Astrocyte (in vitro differentiated cells and primary cell): ENCODE measurements at regions not wholly inside any gene's neighbourhood (a gene's known extent, or its start where the extent isn't known, plus 50 kb on each side); places are given as distances from the start of the nearest gene placed in this dataset.

ENCODE experiments used
- DNase-seq: peaks from one replicate; pipeline ENCODE4 v3.0.0-alpha.2; 2010; ENCODE audit warnings: low read depth
- FAIRE-seq: peaks from 2 replicates; lab custom pipeline; 2011; peaks lifted over from hg19 to GRCh38; lab: Jason Lieb, UNC
- H2AFZ ChIP-seq: 2 replicates; pipeline ENCODE4 v1.6.0; 2012; ENCODE audit warnings: low read depth, low read length, inconsistent platforms
- H3K27ac ChIP-seq: 2 replicates; pipeline ENCODE4 v1.5.1; 2011; ENCODE audit warnings: low read depth, low read length, inconsistent platforms
- H3K27me3 ChIP-seq: 2 replicates; pipeline ENCODE4 v1.6.0; 2011; ENCODE audit warnings: low read length, inconsistent platforms; ENCODE audit not compliant: insufficient read depth
- H3K36me3 ChIP-seq: 2 replicates; pipeline ENCODE4 v1.5.1; 2011; ENCODE audit warnings: low read length, inconsistent platforms; ENCODE audit not compliant: insufficient read depth
- H3K4me1 ChIP-seq: 2 replicates; pipeline ENCODE4 v1.5.1; 2011; ENCODE audit warnings: low read length, inconsistent platforms; ENCODE audit not compliant: insufficient read depth
- H3K4me2 ChIP-seq: 2 replicates; pipeline ENCODE4 v1.6.0; 2012; ENCODE audit warnings: low read length, inconsistent platforms
- H3K4me3 ChIP-seq: 2 replicates; pipeline ENCODE4 v1.5.1; 2011; ENCODE audit warnings: low read depth, mild to moderate bottlenecking, low read length, inconsistent platforms; ENCODE audit not compliant: insufficient read depth
- H3K79me2 ChIP-seq: 2 replicates; pipeline ENCODE4 v1.6.0; 2012; ENCODE audit warnings: mild to moderate bottlenecking, low read length, inconsistent platforms; ENCODE audit not compliant: insufficient read depth
- H3K9ac ChIP-seq: 2 replicates; pipeline ENCODE4 v1.6.0; 2012; ENCODE audit warnings: mild to moderate bottlenecking, low read length, inconsistent platforms
- H3K9me3 ChIP-seq: 2 replicates; pipeline ENCODE4 v1.5.1; 2012; ENCODE audit warnings: low read depth, mild to moderate bottlenecking, low read length, inconsistent platforms; ENCODE audit not compliant: insufficient read depth
- H4K20me1 ChIP-seq: 2 replicates; pipeline ENCODE4 v1.6.0; 2012; ENCODE audit warnings: low read length, inconsistent platforms; ENCODE audit not compliant: insufficient read depth
- H3K27ac Mint-ChIP-seq: one replicate; pipeline ENCODE4 v1.8.0; 2021; ENCODE audit warnings: mild to moderate bottlenecking, mixed read lengths; ENCODE audit not compliant: unreplicated experiment
- H3K27me3 Mint-ChIP-seq: one replicate; pipeline ENCODE4 v1.8.0; 2021; ENCODE audit warnings: low read depth, mixed read lengths; ENCODE audit not compliant: unreplicated experiment
- H3K36me3 Mint-ChIP-seq: one replicate; pipeline ENCODE4 v1.8.0; 2021; ENCODE audit warnings: low read depth, mixed read lengths; ENCODE audit not compliant: unreplicated experiment
- H3K4me1 Mint-ChIP-seq: one replicate; pipeline ENCODE4 v1.8.0; 2021; ENCODE audit warnings: low read depth, mixed read lengths; ENCODE audit not compliant: unreplicated experiment
- H3K4me3 Mint-ChIP-seq: one replicate; pipeline ENCODE4 v1.8.0; 2021; ENCODE audit warnings: mild to moderate bottlenecking, moderate library complexity, mixed read lengths; ENCODE audit not compliant: unreplicated experiment
- H3K9me3 Mint-ChIP-seq: one replicate; pipeline ENCODE4 v1.8.0; 2021; ENCODE audit warnings: mild to moderate bottlenecking, mixed read lengths; ENCODE audit not compliant: unreplicated experiment
- CTCF ChIP-seq: IDR thresholded peaks from 2 replicates; pipeline ENCODE4 v1.5.1; 2011; ENCODE audit warnings: low read depth, mild to moderate bottlenecking, inconsistent platforms, low read length, moderate library complexity; ENCODE audit not compliant: insufficient read depth
- EZH2 ChIP-seq: IDR thresholded peaks from 2 replicates; pipeline ENCODE4 v1.6.1; 2012; ENCODE audit warnings: mild to moderate bottlenecking, low read length, inconsistent platforms; ENCODE audit not compliant: insufficient read depth

- Histone ChIP-seq H2AFZ (no peak overlapping the region), H3K27ac (no peak overlapping the region), H3K9ac (no peak overlapping the region), H3K4me3 (no peak overlapping the region), H3K4me1 (no peaks in the 10 kb centered on the region), H3K4me2 (peak overlapping the region; percentile 0), H4K20me1 (no peaks in the 10 kb centered on the region), H3K36me3 (no peaks in the 10 kb centered on the region), H3K9me3 (no peaks in the 10 kb centered on the region), H3K27me3 (no peaks in the 10 kb centered on the region), H3K79me2 (no peaks in the 10 kb centered on the region)
- Mint-ChIP-seq H3K9me3 (peaks cover 4% of the 10 kb centered on the region), H3K4me3 (no peak overlapping the region), H3K27me3 (no peaks in the 10 kb centered on the region), H3K36me3 (no peaks in the 10 kb centered on the region), H3K4me1 (peaks cover 2% of the 10 kb centered on the region), H3K27ac (no peak overlapping the region)
- no peak for DNase-seq
- FAIRE-seq: peak; percentile 29
- TF ChIP-seq EZH2: no peak
- TF ChIP-seq CTCF: no peak
Measured at GRCh38 chr1:185427264-185427663, 110.2 kb upstream of the IVNS1ABP start.

- no peak for TF ChIP-seq CTCF
- Histone ChIP-seq H3K4me3 (no peak overlapping the region), H3K9me3 (no peaks in the 10 kb centered on the region), H2AFZ (no peak overlapping the region), H3K27me3 (no peaks in the 10 kb centered on the region), H3K4me1 (no peaks in the 10 kb centered on the region), H3K79me2 (no peaks in the 10 kb centered on the region), H3K27ac (no peak overlapping the region), H3K36me3 (no peaks in the 10 kb centered on the region), H4K20me1 (no peaks in the 10 kb centered on the region), H3K9ac (no peak overlapping the region), H3K4me2 (peak overlapping the region; percentile 0)
- no peaks in the 10 kb centered on the region for H3K36me3 Mint-ChIP-seq
- H3K27ac Mint-ChIP-seq: no peak overlapping the region
- H3K4me1 Mint-ChIP-seq: peaks cover 2% of the 10 kb centered on the region
- no peak overlapping the region for H3K4me3 Mint-ChIP-seq
- peaks cover 4% of the 10 kb centered on the region for H3K9me3 Mint-ChIP-seq
- no peak for FAIRE-seq
- no peaks in the 10 kb centered on the region for H3K27me3 Mint-ChIP-seq
- DNase-seq: peak; percentile 1
Measured at GRCh38 chr1:185426848-185427247, 109.8 kb upstream of the IVNS1ABP start.

GRCh38 chr1:185425163-185425562 is 108.1 kb upstream of the IVNS1ABP start:
- Histone ChIP-seq H3K36me3 (no peaks in the 10 kb centered on the region), H3K27ac (no peak overlapping the region), H3K9me3 (no peaks in the 10 kb centered on the region), H3K4me2 (no peak overlapping the region), H3K27me3 (no peaks in the 10 kb centered on the region), H3K4me3 (no peak overlapping the region), H4K20me1 (no peaks in the 10 kb centered on the region), H3K4me1 (no peaks in the 10 kb centered on the region), H3K9ac (no peak overlapping the region), H3K79me2 (no peaks in the 10 kb centered on the region), H2AFZ (no peak overlapping the region)
- no peak overlapping the region for H3K27ac Mint-ChIP-seq
- H3K27me3 Mint-ChIP-seq: no peaks in the 10 kb centered on the region
- no peaks in the 10 kb centered on the region for H3K36me3 Mint-ChIP-seq
- peaks cover 4% of the 10 kb centered on the region for H3K9me3 Mint-ChIP-seq
- DNase-seq: no peak
- peaks cover 7% of the 10 kb centered on the region for H3K4me1 Mint-ChIP-seq
- no peak overlapping the region for H3K4me3 Mint-ChIP-seq
- no peak for FAIRE-seq
- no peak for TF ChIP-seq CTCF
- TF ChIP-seq EZH2: no peak
